ENCODE measurements at regions not wholly inside any gene's neighbourhood (a gene's known extent, or its start where the extent isn't known, plus 50 kb on each side); places are given as distances from the start of the nearest gene placed in this dataset.

DNA sequence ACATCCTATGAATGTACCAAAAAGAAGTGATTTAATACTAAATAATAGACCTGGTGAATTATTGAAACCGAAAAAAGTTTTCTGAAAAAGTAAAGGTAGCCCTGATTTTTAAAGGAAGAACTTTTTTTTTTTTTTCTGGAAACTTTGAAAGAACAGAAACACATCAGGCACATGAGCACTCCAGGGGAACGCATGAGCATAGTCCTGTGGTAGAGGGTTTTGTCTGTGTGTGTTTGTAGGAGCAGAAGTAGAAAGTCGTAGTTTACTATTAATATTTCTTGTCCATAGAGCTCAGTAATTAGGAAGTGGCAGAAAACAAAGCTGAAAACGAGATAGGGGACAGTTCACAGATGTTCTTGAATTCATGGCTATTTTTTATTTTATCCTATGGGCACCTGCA, 1175.9 kb upstream of the B3GALT2 start:
- Histone ChIP-seq H3K9ac (ENCODE audit: insufficient read depth in 1 of 2, low read depth in 2 of 2, low read length in 2 of 2) (no peak overlapping the region), H3K4me3 (no peak overlapping the region), H3K27me3 (ENCODE audit: control insufficient read depth in 2 of 2, insufficient read depth in 2 of 2, low read length in 2 of 2) (no peaks in the 10 kb centered on the region), H3K36me3 (ENCODE audit: control insufficient read depth, insufficient read depth, low read length) (no peaks in the 10 kb centered on the region), H3K4me2 (ENCODE audit: insufficient read depth, low read length) (no peak overlapping the region), H3K79me2 (ENCODE audit: control insufficient read depth, insufficient read depth, low read length) (no peaks in the 10 kb centered on the region), H3K9me1 (ENCODE audit: control insufficient read depth, insufficient read depth, low read length) (no peaks in the 10 kb centered on the region), H3K27ac (ENCODE audit: extremely low read depth, low read depth, low read length) (no peak overlapping the region), H3K4me1 (replicated peaks in 1 of 2; ENCODE audit: control insufficient read depth in 2 of 2, insufficient read depth in 2 of 2, low read length in 2 of 2) (peaks cover 0 to 4% of the 10 kb centered on the region in 2 experiments; a peak in 1 of 5 replicates), H3K9me3 (replicated peaks; ENCODE audit: control insufficient read depth, insufficient read depth, low read depth, low read length) (no peaks in the 10 kb centered on the region), H2AFZ (ENCODE audit: low read depth, low read length) (no peak overlapping the region), H4K20me1 (replicated peaks; ENCODE audit: control insufficient read depth, insufficient read depth, low read length) (no peaks in the 10 kb centered on the region)
- ATAC-seq = no peak
- intact Hi-C loops (cut with micrococcal nuclease) = no loop called here
- BruUV-seq (replicated peaks) = no TSS peak
- POLR2A ChIA-PET = no interaction called here
- FAIRE-seq = no peak
- DNase-seq (ENCODE audit: extremely low read depth in 1 of 4, low spot score in 3 of 4) = no peak
- 2% methylated on average over 4 of the region's 4 CpGs for WGBS (ENCODE audit: insufficient coverage, low coverage, missing lambda C conversion rate)
- in situ Hi-C loops (cut with MboI) = no loop called here
- TF ChIP-seq NFXL1 (CRISPR knock-in tag; IDR thresholded peaks at IDR 0.05) (no peak), TGIF2 (CRISPR knock-in tag; IDR thresholded peaks at IDR 0.05) (no peak), BHLHE40 (IDR thresholded peaks at IDR 0.05; ENCODE audit: low read length) (no peak), HMG20B (CRISPR knock-in tag; IDR thresholded peaks at IDR 0.05) (no peak), CHCHD3 (CRISPR knock-in tag; IDR thresholded peaks at IDR 0.05) (no peak), CBFA2T3 (IDR thresholded peaks at IDR 0.05) (no peak), KDM2B (CRISPR knock-in tag; IDR thresholded peaks at IDR 0.05) (no peak)
- TF ChIP-seq, protein P1, sequence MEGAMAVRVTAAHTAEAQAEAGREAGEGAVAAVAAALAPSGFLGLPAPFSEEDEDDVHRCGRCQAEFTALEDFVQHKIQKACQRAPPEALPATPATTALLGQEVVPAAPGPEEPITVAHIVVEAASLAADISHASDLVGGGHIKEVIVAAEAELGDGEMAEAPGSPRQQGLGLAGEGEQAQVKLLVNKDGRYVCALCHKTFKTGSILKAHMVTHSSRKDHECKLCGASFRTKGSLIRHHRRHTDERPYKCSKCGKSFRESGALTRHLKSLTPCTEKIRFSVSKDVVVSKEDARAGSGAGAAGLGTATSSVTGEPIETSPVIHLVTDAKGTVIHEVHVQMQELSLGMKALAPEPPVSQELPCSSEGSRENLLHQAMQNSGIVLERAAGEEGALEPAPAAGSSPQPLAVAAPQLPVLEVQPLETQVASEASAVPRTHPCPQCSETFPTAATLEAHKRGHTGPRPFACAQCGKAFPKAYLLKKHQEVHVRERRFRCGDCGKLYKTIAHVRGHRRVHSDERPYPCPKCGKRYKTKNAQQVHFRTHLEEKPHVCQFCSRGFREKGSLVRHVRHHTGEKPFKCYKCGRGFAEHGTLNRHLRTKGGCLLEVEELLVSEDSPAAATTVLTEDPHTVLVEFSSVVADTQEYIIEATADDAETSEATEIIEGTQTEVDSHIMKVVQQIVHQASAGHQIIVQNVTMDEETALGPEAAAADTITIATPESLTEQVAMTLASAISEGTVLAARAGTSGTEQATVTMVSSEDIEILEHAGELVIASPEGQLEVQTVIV (CRISPR knock-in tag; IDR thresholded peaks at IDR 0.05; ENCODE audit: borderline replicate concordance) = no peak
- TF ChIP-seq, protein P2, sequence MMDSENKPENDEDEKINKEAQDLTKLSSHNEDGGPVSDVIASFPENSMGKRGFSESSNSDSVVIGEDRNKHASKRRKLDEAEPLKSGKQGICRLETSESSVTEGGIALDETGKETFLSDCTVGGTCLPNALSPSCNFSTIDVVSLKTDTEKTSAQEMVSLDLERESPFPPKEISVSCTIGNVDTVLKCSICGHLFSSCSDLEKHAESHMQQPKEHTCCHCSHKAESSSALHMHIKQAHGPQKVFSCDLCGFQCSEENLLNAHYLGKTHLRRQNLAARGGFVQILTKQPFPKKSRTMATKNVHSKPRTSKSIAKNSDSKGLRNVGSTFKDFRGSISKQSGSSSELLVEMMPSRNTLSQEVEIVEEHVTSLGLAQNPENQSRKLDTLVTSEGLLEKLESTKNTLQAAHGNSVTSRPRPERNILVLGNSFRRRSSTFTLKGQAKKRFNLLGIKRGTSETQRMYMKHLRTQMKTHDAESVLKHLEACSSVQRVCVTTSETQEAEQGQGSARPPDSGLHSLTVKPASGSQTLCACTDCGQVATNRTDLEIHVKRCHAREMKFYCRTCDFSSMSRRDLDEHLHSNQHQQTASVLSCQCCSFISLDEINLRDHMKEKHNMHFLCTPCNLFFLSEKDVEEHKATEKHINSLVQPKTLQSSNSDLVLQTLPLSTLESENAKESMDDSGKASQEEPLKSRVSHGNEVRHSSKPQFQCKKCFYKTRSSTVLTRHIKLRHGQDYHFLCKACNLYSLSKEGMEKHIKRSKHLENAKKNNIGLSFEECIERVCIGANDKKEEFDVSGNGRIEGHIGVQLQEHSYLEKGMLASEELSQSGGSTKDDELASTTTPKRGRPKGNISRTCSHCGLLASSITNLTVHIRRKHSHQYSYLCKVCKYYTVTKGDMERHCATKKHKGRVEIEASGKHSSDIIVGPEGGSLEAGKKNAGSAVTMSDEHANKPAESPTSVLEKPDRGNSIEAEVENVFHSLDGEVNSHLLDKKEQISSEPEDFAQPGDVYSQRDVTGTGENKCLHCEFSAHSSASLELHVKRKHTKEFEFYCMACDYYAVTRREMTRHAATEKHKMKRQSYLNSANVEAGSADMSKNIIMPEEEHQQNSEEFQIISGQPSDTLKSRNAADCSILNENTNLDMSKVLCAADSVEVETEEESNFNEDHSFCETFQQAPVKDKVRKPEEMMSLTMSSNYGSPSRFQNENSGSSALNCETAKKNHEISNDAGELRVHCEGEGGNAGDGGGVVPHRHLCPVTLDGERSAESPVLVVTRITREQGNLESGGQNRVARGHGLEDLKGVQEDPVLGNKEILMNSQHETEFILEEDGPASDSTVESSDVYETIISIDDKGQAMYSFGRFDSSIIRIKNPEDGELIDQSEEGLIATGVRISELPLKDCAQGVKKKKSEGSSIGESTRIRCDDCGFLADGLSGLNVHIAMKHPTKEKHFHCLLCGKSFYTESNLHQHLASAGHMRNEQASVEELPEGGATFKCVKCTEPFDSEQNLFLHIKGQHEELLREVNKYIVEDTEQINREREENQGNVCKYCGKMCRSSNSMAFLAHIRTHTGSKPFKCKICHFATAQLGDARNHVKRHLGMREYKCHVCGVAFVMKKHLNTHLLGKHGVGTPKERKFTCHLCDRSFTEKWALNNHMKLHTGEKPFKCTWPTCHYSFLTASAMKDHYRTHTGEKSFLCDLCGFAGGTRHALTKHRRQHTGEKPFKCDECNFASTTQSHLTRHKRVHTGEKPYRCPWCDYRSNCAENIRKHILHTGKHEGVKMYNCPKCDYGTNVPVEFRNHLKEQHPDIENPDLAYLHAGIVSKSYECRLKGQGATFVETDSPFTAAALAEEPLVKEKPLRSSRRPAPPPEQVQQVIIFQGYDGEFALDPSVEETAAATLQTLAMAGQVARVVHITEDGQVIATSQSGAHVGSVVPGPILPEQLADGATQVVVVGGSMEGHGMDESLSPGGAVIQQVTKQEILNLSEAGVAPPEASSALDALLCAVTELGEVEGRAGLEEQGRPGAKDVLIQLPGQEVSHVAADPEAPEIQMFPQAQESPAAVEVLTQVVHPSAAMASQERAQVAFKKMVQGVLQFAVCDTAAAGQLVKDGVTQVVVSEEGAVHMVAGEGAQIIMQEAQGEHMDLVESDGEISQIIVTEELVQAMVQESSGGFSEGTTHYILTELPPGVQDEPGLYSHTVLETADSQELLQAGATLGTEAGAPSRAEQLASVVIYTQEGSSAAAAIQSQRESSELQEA (IDR thresholded peaks at IDR 0.05; ENCODE audit: low read depth) = no peak
- CTCF ChIA-PET (ENCODE audit: low intra/inter-chr PET ratio) = no interaction called here

All from K562 (cell line).